ENCODE measurements at regions not wholly inside any gene's neighbourhood (a gene's known extent, or its start where the extent isn't known, plus 50 kb on each side); places are given as distances from the start of the nearest gene placed in this dataset.
"Not testable (repeated sequence)": the region's sequence is repeated elsewhere in the genome, so short reads cannot be mapped to it uniquely, and the experiment has no call there.

DNA sequence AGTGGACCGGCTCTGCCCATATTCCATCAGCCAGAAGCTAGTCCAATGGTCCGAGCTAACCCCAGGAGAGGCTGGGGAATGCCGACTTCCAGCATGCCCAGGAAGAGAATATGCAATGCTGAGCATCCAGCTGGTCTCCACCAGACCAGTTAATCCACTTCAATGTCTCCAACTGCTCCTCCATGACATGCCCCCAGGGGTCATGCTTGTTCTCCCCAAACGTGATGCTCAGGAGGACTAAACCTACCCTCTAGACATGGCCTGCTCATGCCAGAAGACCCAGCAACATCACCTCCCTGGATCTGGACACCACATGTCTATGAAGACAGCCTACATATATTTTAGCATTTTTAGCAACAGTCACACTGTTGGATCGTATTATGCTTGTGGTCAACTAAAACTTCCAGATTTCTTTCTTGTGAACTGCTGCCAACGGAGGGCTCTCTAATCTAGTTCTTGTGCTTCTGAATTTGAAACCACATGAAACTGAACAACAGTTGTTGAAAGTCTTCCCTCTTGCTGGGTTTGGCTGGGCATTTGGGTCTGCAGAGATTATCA is 245.1 kb downstream of the SOX9 start:
- no peak for DNase-seq (ENCODE audit: low read depth in 2 of 2)

DNA sequence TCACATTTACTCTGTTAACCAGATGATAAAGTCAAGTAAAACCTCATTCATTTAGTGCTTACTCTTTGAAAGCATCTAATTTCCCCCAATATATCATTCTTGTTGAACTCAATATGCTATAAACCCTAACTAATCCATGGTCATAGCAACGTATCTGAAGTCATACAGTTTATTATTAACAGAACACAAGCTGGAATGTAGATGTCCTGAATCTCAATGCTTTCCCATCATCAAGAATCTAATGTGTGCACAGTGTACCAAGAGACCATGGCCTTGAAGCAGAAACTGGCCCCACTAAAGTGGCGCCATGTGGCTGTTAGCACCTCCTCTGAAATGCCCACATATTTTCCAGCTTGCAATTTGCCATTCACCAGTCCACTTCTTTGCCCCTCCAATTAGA is 245.8 kb downstream of the SOX9 start:
- DNase-seq (ENCODE audit: low read depth in 2 of 2), result no peak

DNA sequence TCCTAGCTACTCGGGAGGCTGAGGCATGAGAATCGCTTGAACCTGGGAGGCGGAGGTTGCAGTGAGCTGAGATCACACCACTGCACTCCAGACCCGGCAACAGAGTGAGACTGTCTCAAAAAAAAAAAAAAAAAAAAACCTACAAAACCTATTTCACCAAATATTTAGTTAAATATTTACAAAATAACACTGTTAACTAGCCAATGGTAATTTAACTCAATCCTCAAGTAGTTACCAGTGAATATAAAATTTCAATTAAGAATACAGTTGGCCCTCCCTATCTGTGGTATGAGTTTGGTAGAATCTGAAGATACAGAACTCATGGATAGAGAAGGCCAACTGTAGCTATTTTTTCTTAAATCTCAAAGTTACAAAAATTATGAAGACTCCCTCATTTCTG is 247.4 kb downstream of the SOX9 start:
- no peak for DNase-seq (ENCODE audit: low read depth in 2 of 2)

DNA sequence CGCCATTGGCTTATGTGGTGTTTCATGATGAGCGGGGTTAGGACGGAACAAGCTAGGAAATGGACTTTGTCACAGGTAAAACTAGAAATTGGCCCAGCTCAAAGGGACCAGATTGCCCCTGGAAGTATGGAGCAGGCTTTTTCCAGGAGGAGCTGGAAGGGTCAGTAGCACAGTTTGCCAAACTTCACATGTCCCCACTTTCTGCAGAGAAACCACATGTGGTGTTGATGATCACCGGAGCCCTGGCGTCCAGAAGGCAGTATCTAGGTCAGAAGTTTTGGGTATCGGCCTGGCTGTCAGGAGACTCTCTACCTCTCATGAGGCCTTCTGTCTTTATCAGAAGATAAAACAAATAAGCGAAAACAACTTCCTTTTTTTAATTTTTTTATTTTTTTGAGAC is 248.5 kb downstream of the SOX9 start:
- DNase-seq (ENCODE audit: low read depth in 2 of 2), result no peak

GRCh38 chr17:72370819-72371218 is 250.0 kb downstream of the SOX9 start:
- DNase-seq (ENCODE audit: low read depth in 2 of 2), result peak in 1 of 2 donors; percentile 22

GRCh38 chr17:72372185-72372584 is 251.4 kb downstream of the SOX9 start:
- DNase-seq (ENCODE audit: low read depth in 2 of 2), result no peak

GRCh38 chr17:72373910-72374741 is 253.3 kb downstream of the SOX9 start:
- DNase-seq (ENCODE audit: low read depth in 2 of 2), result peak in 1 of 2 donors; percentile 34

DNA sequence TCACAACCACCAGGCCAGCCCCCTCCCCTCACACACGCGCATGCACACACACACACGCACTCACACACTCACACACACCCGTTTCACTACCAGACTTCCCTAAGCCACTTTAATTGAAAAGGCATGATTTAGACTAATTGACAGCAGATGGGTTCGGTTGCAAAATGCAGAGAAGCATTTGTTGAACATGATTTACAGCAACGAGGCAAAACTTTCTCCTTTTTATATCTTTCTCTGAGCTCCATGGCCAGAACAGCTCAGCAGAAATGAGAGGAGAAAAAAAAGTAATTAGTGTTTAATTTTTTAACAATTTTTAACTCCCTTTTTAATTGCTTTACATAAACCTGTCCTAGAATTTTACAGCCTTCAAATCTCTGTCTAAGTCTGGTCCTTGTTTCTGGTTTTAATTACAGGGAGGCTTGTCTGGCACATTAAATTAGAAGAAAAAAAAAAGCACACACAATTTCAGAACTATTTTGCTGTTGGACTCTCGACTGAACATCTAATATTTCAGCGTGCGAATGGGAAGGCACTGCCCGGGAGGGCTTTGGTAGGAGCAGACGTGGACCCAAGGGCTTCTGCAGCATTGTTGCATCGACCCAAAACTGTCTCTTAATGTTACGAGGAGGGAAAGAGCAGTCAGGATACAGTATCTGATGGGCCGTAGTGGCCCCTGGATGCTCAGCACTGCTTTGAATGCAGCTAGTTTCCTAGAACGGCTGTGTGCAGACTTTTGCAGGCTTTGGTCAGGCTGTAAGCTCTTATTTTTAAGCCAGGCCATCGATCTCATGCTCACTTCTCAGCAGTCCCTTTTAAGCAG is 255.9 kb downstream of the SOX9 start:
- no peak for DNase-seq (ENCODE audit: low read depth in 2 of 2)

- no peak for DNase-seq (ENCODE audit: low read depth in 2 of 2)
These were observed 257.9 kb downstream of the SOX9 start for GRCh38 chr17:72378414-72379390.

DNA sequence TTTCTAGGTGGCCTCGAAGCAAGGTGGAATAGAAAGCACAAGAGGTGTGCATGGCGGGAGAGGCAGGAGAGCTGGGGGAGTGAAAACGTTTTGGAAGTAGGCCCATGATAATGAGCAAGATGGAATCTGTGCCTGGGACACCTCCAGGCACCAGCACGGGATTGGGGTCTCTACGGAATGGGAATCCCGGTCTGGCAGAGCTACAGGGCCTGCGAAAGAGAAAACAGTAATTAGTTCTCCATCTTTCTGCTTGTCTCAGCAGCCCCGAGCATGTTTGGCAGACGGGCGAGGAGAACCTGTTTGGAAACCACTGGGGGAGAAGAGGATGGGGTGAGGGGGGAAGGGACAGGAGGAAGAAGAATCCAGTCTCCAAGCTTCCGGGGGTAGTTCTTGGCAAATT is 258.7 kb downstream of the SOX9 start:
- no peak for DNase-seq (ENCODE audit: low read depth in 2 of 2)

GRCh38 chr17:72380120-72380519 is 259.3 kb downstream of the SOX9 start:
- DNase-seq (ENCODE audit: low read depth in 2 of 2), result no peak

- no peak for DNase-seq (ENCODE audit: low read depth in 2 of 2)
These were observed 259.9 kb downstream of the SOX9 start for GRCh38 chr17:72380737-72381136.

- DNase-seq (ENCODE audit: low read depth in 2 of 2), result no peak
These were observed 261.0 kb downstream of the SOX9 start for GRCh38 chr17:72381597-72382397.

- no peak for DNase-seq (ENCODE audit: low read depth in 2 of 2)
These were observed 262.3 kb downstream of the SOX9 start for GRCh38 chr17:72382971-72383722.

- DNase-seq (ENCODE audit: low read depth in 2 of 2), result no peak
These were observed 264.7 kb downstream of the SOX9 start for GRCh38 chr17:72385475-72385874.

GRCh38 chr17:72386173-72386572 is 265.4 kb downstream of the SOX9 start:
- not testable (repeated sequence) for DNase-seq (ENCODE audit: low read depth in 2 of 2)

DNA sequence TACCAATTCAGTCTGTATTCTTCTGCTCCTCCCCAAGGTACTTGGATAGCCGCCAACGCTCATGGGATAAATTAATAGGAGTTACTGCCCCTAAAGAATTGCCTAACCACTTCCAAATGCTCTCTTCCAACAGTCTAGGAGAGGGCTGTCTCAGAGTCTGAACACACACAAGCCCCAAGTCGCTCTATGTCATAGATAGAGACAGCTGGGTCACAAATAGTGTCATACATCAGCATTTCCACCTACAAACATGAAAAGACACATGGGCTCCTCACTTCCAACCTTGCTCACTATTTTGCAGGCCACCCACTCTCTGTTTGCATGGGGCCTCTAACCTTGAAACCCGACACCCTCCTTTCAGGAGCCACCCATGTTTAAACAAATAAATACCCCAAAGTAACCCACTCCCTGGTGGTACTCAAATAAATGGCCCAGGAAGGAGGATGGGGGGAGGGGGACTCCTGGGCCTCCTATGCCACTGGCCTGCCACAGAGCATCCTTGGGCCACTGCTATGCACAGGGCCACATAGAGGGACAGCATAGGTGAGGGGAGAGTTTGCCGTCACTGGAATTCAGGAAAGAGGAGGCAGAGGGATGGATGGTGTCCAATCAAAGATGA is 265.9 kb downstream of the SOX9 start:
- DNase-seq (ENCODE audit: low read depth in 2 of 2), result no peak

- DNase-seq (ENCODE audit: low read depth in 2 of 2), result no peak
These were observed 266.7 kb downstream of the SOX9 start for GRCh38 chr17:72387487-72387886.

DNA sequence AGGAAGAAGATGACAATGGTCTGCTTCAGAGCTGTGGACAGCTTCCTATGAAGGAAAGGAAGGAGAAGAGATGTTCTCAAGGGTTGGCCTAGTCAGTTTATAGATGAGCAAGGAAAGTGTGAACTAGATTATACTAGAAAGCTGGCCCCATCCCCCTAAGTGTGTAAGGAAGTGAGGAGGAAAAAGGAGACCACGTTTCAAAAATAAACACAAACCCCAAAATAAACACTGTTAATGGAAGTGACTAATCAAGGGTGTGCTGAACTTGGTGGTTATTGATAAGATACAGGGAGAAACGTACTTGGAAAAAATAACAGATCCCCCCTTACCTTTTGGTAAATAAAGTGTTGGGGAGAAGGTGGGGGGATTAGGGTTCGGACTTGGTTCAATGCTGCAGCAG is 267.1 kb downstream of the SOX9 start:
- no peak for DNase-seq (ENCODE audit: low read depth in 2 of 2)
